Heart left ventricle (tissue), 16 donors: ENCODE measurements at regions not wholly inside any gene's neighbourhood (a gene's known extent, or its start where the extent isn't known, plus 50 kb on each side); places are given as distances from the start of the nearest gene placed in this dataset.
"Not testable (repeated sequence)": the region's sequence is repeated elsewhere in the genome, so short reads cannot be mapped to it uniquely, and the experiment has no call there.

Source experiments
- ATAC-seq, 4 donors: fragments of 200-7000 bp; cut with Tn5 transposase; one replicate each; pipeline ENCODE4 v1.9.1; 2020 to 2022; ENCODE audit warnings: moderate library complexity in 4 of 4, mild to moderate bottlenecking in 3 of 4, moderate number of reproducible peaks in 1 of 4
- DNase-seq, 5 donors: peaks; one replicate each; pipeline ENCODE4 v3.0.0-alpha.2; 2020
- H3K27ac ChIP-seq, 12 donors: fragments of 200-600 bp; sonication (generic) in 4 of 12; one replicate each; pipeline versions ENCODE4 v1.5.0 to v1.8.0; 2016 to 2022; ENCODE audit warnings: mild to moderate bottlenecking in 2 of 12
- H3K27me3 ChIP-seq, 9 donors: fragments of 200-600 bp; sonication (generic) in 2 of 9; one replicate each; pipeline versions ENCODE4 v1.5.1 to v1.8.0; 2016 to 2022; ENCODE audit warnings: mild to moderate bottlenecking in 3 of 9
- H3K36me3 ChIP-seq, 9 donors: fragments of 200-600 bp; sonication (generic) in 2 of 9; one replicate each; pipeline versions ENCODE4 v1.5.0 to v1.8.0; 2018 to 2022; ENCODE audit warnings: mild to moderate bottlenecking in 2 of 9
- H3K4me1 ChIP-seq, 12 donors: fragments of 200-600 bp; sonication (generic) in 4 of 12; one replicate each; pipeline versions ENCODE4 v1.5.0 to v1.8.0; 2016 to 2022; ENCODE audit warnings: mild to moderate bottlenecking in 3 of 12
- H3K4me3 ChIP-seq, 12 donors: fragments of 200-600 bp; sonication (generic) in 4 of 12; one replicate each; pipeline versions ENCODE4 v1.5.0 to v1.8.0; 2017 to 2022; ENCODE audit warnings: mild to moderate bottlenecking in 9 of 12, moderate library complexity in 4 of 12
- H3K9me3 ChIP-seq, 12 donors: fragments of 200-600 bp; sonication (generic) in 4 of 12; one replicate each; pipeline versions ENCODE4 v1.5.0 to v1.8.0; 2016 to 2022; ENCODE audit warnings: mild to moderate bottlenecking in 1 of 12
- POLR2A ChIP-seq, 2 donors: fragments of 450-650 bp; IDR thresholded peaks; one replicate each; pipeline ENCODE4 v1.6.1; 2017; ENCODE audit warnings: antibody characterized with exemption in 2 of 2, mild to moderate bottlenecking in 2 of 2, moderate library complexity in 2 of 2
- WGBS, 4 donors: extraction: QIAGEN DNeasy Blood & Tissue Kit in 2 of 4; methylation state at CpG; one replicate each; pipeline versions ENCODE4 v1.1.5 to v1.1.7; 2013 to 2018; 5-methylcytosine and 5-hydroxymethylcytosine counted together
- intact Hi-C, 10 donors: fragments of 100-400 bp; cut with DNase I; formaldehyde crosslinking; loops; one replicate each; pipeline versions ENCODE4 v1.11.1 to v1.14.2; 2022
- TF ChIP-seq, protein P1 (sequence below), 12 donors: fragments of 200-600 bp; sonication (generic) in 4 of 12; IDR thresholded peaks; one replicate each; pipeline versions ENCODE4 v1.5.0 to v1.8.0; 2018 to 2022; ENCODE audit warnings: antibody characterized with exemption in 12 of 12, mild to moderate bottlenecking in 5 of 12
- donor health status: ischemic (EF 13 %, LVEDD 7.1; RV severe dilation, severe dysfunction).
- donor health status: healthy with polysubstance abuse.
- donor health status: DM: no; HTN: yes; CAD: no.
- donor health status: DM: no; HTN: no; CAD: no.
- donor health status: ischemic (EF 25% LVEDD 6.9; RV normal size, moderate dysfunction).
- donor health status: ischemic (EF 25% LVEDD 5.7; RV mildly dilated, moderate dysfunction).
- donor health status: healthy.
- donor health status: DM: yes; HTN: yes; CAD: no.
- donor health status: ischemic (EF 35%, LVEDD 5.7; RV mildly dilated, moderate dysfunction).
- donor health status: nonischemic (EF 11% LVEDD 7.7; RV severe dilation, severe dysfunction).
- donor health status: DM: yes; HTN: yes; CAD: no.
- donor health status: PGD.
- donor health status: ischemic (EF 29% LVEDD 5.4; RV normal size, mild dysfunction).
- donor health status: nonischemic (EF 23%, LVEDD 6.1; RV moderate dilation, normal function).

DNA sequence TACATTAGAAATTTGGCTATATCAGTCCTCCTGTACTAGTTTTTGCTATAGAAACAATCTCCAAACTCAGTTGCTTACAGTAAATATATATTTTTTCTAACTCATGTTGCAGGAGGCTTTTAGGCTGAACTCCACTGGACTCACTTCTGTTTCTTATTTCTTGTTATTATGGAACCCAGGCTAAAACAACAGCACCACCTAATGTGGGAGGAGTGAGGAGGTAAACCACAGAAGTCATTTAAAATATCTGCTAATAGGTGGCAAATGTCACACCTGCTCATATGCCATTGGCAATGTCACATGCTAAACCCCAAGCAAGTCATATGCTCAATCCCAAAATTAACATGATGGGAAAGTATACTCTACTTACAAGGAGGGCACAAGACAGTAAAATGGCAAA lies 462.2 kb downstream of the PLOD2 start:
- Histone ChIP-seq H3K36me3 (no peaks in the 10 kb centered on the region), H3K4me1 (no peaks in the 10 kb centered on the region), H3K27me3 (no peaks in the 10 kb centered on the region), H3K9me3 (no peaks in the 10 kb centered on the region), H3K4me3 (no peak overlapping the region), H3K27ac (no peak overlapping the region)
- ATAC-seq (no peak), DNase-seq (no peak)
- no peak for TF ChIP-seq POLR2A (IDR thresholded peaks at IDR 0.05)
- TF ChIP-seq, protein P1, sequence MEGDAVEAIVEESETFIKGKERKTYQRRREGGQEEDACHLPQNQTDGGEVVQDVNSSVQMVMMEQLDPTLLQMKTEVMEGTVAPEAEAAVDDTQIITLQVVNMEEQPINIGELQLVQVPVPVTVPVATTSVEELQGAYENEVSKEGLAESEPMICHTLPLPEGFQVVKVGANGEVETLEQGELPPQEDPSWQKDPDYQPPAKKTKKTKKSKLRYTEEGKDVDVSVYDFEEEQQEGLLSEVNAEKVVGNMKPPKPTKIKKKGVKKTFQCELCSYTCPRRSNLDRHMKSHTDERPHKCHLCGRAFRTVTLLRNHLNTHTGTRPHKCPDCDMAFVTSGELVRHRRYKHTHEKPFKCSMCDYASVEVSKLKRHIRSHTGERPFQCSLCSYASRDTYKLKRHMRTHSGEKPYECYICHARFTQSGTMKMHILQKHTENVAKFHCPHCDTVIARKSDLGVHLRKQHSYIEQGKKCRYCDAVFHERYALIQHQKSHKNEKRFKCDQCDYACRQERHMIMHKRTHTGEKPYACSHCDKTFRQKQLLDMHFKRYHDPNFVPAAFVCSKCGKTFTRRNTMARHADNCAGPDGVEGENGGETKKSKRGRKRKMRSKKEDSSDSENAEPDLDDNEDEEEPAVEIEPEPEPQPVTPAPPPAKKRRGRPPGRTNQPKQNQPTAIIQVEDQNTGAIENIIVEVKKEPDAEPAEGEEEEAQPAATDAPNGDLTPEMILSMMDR (IDR thresholded peaks at IDR 0.05): peak in 4 of 12 donors; percentile 7 to 26 (median 14)
- intact Hi-C loops: no loop called here

DNA sequence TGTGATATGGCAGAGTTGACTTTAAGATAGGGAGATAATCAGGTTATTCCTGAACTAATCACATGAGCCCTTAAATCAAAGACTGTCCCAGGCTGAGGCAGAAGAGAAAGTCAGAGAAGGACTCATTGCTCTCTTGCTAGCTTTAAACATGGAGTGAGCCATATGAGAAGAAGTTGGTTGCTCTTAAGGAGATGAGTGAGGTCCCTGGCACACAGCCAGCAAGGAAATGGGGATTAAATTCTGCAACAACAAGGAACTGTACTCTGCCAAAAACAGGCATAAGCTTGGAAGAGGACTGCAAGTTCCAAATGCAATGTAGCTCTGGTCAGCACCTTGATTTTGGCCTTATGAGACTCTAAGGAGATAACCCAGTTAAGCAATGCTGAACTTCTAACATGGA lies 457.0 kb downstream of the PLOD2 start:
- ATAC-seq (no peak), DNase-seq (no peak)
- intact Hi-C loops: no loop called here
- no peaks in the 10 kb centered on the region for H3K9me3 ChIP-seq
- H3K27me3 ChIP-seq: no peaks in the 10 kb centered on the region
- no peak for TF ChIP-seq POLR2A (IDR thresholded peaks at IDR 0.05)
- TF ChIP-seq, protein P1 (IDR thresholded peaks at IDR 0.05): no peak
- no peaks in the 10 kb centered on the region for H3K4me1 ChIP-seq
- no peaks in the 10 kb centered on the region for H3K36me3 ChIP-seq
- H3K27ac ChIP-seq: no peak overlapping the region
- H3K4me3 ChIP-seq: no peak overlapping the region

DNA sequence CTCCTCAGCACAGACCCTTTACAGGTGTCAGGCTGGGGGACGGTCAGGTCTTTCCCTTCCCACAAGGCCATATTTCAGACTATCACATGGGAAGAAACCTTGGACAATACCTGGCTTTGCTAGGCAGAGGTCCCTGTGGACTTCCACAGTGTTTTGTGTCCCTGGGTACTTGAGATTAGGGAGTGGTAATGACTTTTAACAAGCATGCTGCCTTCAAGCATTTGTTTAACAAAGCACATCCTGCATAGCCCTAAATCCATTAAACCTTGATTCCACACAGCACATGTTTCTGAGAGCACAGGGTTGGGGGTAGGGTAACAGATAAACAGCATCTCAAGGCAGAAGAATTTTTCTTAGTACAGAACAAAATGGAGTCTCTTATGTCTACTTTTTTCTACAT lies 451.2 kb downstream of the PLOD2 start:
- DNase-seq, H3K36me3 ChIP-seq, H3K27me3 ChIP-seq, intact Hi-C loops, H3K4me1 ChIP-seq, H3K4me3 ChIP-seq, H3K9me3 ChIP-seq, ATAC-seq, H3K27ac ChIP-seq: not testable (repeated sequence)
- WGBS, 4 donors: 79 to 91% (median 86%) methylated on average over 1 of the region's 1 CpG

DNA sequence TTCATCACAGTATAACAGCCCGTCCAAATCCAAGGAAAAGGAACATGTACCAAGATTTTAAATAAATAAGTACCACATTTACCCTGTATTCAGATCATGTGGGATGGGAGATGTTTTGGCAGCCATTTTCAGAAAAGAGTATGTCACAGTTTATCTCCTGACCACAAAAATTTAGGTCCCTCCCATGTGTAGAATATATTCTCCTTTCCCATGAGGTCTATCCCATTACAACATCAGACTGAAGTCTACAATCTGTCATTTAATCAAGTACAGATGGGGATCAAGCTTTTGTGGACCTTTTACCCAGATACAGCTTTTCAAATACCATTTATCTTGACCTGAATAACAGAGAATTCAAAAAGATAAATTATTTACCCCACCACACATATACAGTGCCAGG lies 444.5 kb downstream of the PLOD2 start:
- Histone ChIP-seq H3K36me3 (no peaks in the 10 kb centered on the region), H3K27me3 (no peaks in the 10 kb centered on the region), H3K4me3 (no peak overlapping the region), H3K4me1 (no peaks in the 10 kb centered on the region), H3K27ac (peak overlapping the region in 1 of 12 donors; percentile 29), H3K9me3 (no peaks in the 10 kb centered on the region)
- DNase-seq (no peak), ATAC-seq (no peak)
- TF ChIP-seq, protein P1 (IDR thresholded peaks at IDR 0.05): no peak
- TF ChIP-seq POLR2A (IDR thresholded peaks at IDR 0.05): no peak
- intact Hi-C loops: no loop called here
- WGBS, 4 donors: 78 to 95% (median 85%) methylated on average over 1 of the region's 1 CpG

DNA sequence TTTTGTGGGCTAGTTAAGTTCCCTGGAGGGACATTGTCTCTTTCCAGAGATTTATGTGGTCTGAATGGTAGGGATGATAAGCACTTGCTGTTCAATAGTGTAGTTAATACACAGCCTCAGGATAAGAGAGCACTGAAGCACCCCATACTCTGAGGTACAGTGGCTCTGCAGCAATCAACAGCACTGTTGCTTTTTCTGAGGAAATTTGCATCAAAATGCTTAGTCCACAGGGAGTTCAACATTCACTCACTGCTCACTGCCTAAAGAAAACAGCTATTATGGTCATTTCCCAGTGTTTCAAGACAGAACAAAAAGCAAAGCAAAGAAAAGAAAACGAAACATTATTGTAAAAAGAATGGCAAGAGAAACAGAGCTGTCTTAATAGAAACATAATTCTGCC lies 441.9 kb downstream of the PLOD2 start:
- Histone ChIP-seq H3K27me3 (no peaks in the 10 kb centered on the region), H3K4me1 (no peaks in the 10 kb centered on the region), H3K4me3 (no peak overlapping the region), H3K27ac (no peak overlapping the region), H3K36me3 (no peaks in the 10 kb centered on the region), H3K9me3 (no peaks in the 10 kb centered on the region)
- TF ChIP-seq, protein P1 (IDR thresholded peaks at IDR 0.05): no peak
- no peak for TF ChIP-seq POLR2A (IDR thresholded peaks at IDR 0.05)
- DNase-seq (no peak), ATAC-seq (no peak)
- WGBS, 4 donors: 45 to 67% (median 56%) methylated on average over 1 of the region's 1 CpG
- intact Hi-C loops: no loop called here
